Liver (tissue), 3 donors: ENCODE measurements at regions not wholly inside any gene's neighbourhood (a gene's known extent, or its start where the extent isn't known, plus 50 kb on each side); places are given as distances from the start of the nearest gene placed in this dataset.

Experiments used
- CTCF ChIP-seq: fragments of 150-350 bp; IDR thresholded peaks from 2 replicates; pipeline ENCODE4 v1.5.1; 2017; ENCODE audit warnings: improper control_type of control experiment, low read depth, low read length; ENCODE audit not compliant: missing input control
- EGR1 ChIP-seq, 2 donors: IDR thresholded peaks; 2 replicates each; pipeline ENCODE4 v1.6.1; 2016 to 2018; ENCODE audit warnings: antibody characterized with exemption in 2 of 2, low read depth in 2 of 2
- FOXA1 ChIP-seq: IDR thresholded peaks from 2 replicates; pipeline ENCODE4 v1.6.1; 2016; ENCODE audit warnings: antibody characterized with exemption
- GABPA ChIP-seq, 2 donors: IDR thresholded peaks in 1 of 2; conservative IDR thresholded peaks in 1 of 2; 2 replicates each; pipeline ENCODE4 v1.6.1; 2016; ENCODE audit warnings: antibody characterized with exemption in 2 of 2, mild to moderate bottlenecking in 1 of 2, moderate library complexity in 1 of 2
- HNF4A ChIP-seq, 2 donors: conservative IDR thresholded peaks; 2 replicates each; pipeline ENCODE4 v1.6.1; 2016; ENCODE audit warnings: antibody characterized with exemption in 2 of 2, mild to moderate bottlenecking in 2 of 2
- JUND ChIP-seq, 2 donors: IDR thresholded peaks; 2 replicates each; pipeline ENCODE4 v1.6.1; 2016; ENCODE audit warnings: antibody characterized with exemption in 2 of 2
- MAX ChIP-seq: IDR thresholded peaks from 2 replicates; pipeline ENCODE4 v1.6.1; 2016; ENCODE audit warnings: antibody characterized with exemption
- REST ChIP-seq: IDR thresholded peaks from 2 replicates; pipeline ENCODE4 v1.6.1; 2016; ENCODE audit warnings: antibody characterized with exemption, mild to moderate bottlenecking
- RXRA ChIP-seq, 2 donors: IDR thresholded peaks; 2 replicates each; pipeline ENCODE4 v1.6.1; 2017 to 2018; ENCODE audit warnings: antibody characterized with exemption in 2 of 2, mild to moderate bottlenecking in 1 of 2
- SP1 ChIP-seq: IDR thresholded peaks from 2 replicates; pipeline ENCODE4 v1.6.1; 2018; ENCODE audit warnings: antibody characterized with exemption, mild to moderate bottlenecking
- donor health status: healthy.
- donor health status: healthy.

GRCh38 chr1:90580176-90580575 lies 136.9 kb downstream of the BARHL2 start:
- TF ChIP-seq CTCF (no peak), GABPA (IDR thresholded peaks at IDR 0.05 in 1 of 2, conservative IDR thresholded peaks at IDR 0.05 in 1 of 2) (no peak), RXRA (IDR thresholded peaks at IDR 0.05) (no peak), JUND (IDR thresholded peaks at IDR 0.05) (no peak), MAX (no peak), FOXA1 (no peak), REST (no peak), SP1 (no peak), HNF4A (conservative IDR thresholded peaks at IDR 0.05) (no peak), EGR1 (IDR thresholded peaks at IDR 0.05; ENCODE audit: low read depth in 2 of 2) (no peak)
